ENCODE measurements at regions not wholly inside any gene's neighbourhood (a gene's known extent, or its start where the extent isn't known, plus 50 kb on each side); places are given as distances from the start of the nearest gene placed in this dataset.

- TF ChIP-seq CTCF (IDR thresholded peaks at IDR 0.05) (no peak), POLR2A (IDR thresholded peaks at IDR 0.05) (no peak), POLR2AphosphoS5 (IDR thresholded peaks at IDR 0.05) (no peak), EP300 (IDR thresholded peaks at IDR 0.05) (no peak)
These were observed 578.0 kb upstream of the NOX3 start for GRCh38 chr6:156033598-156033997.

All from sigmoid colon (tissue), 4 donors.